ACC112 (cell line): ENCODE measurements at regions not wholly inside any gene's neighbourhood (a gene's known extent, or its start where the extent isn't known, plus 50 kb on each side); places are given as distances from the start of the nearest gene placed in this dataset.

Experiments used
- H2AFZ ChIP-seq: fragments of 200-600 bp; sonication (generic); one replicate; pipeline ENCODE4 v1.6.0; 2017; ENCODE audit warnings: antibody characterized with exemption, low read length; ENCODE audit not compliant: unreplicated experiment
- H3K27ac ChIP-seq: fragments of 200-600 bp; sonication (generic); 2 replicates; pipeline ENCODE4 v1.5.1; 2014; ENCODE audit warnings: low read depth, mild to moderate bottlenecking, antibody characterized with exemption, low read length, moderate library complexity
- H3K27me3 ChIP-seq: fragments of 200-600 bp; sonication (generic); 2 replicates; pipeline ENCODE4 v1.6.1; 2014; ENCODE audit warnings: mild to moderate bottlenecking, antibody characterized with exemption, low read length, moderate library complexity, mixed read lengths; ENCODE audit not compliant: insufficient read depth
- H3K36me3 ChIP-seq: fragments of 200-600 bp; sonication (generic); 2 replicates; pipeline ENCODE4 v1.6.1; 2016; ENCODE audit warnings: mild to moderate bottlenecking, antibody characterized with exemption, low read length, moderate library complexity, mixed read lengths; ENCODE audit not compliant: insufficient read depth
- H3K4me1 ChIP-seq: fragments of 200-600 bp; sonication (generic); one replicate; pipeline ENCODE4 v1.6.1; 2016; ENCODE audit warnings: low read length, mixed read lengths; ENCODE audit not compliant: insufficient read depth, unreplicated experiment, control insufficient read depth
- H3K4me3 ChIP-seq: fragments of 200-600 bp; sonication (generic); 2 replicates; pipeline ENCODE4 v1.5.1; 2014; ENCODE audit warnings: mild to moderate bottlenecking, low read depth, low read length
- H3K79me2 ChIP-seq: fragments of 200-600 bp; sonication (generic); one replicate; pipeline ENCODE4 v1.6.0; 2016; ENCODE audit warnings: low read length; ENCODE audit not compliant: control insufficient read depth, unreplicated experiment, insufficient read depth

- no peak overlapping the region for H2AFZ ChIP-seq
- H3K79me2 ChIP-seq: no peaks in the 10 kb centered on the region
- no peaks in the 10 kb centered on the region for H3K4me1 ChIP-seq
- H3K27ac ChIP-seq: no peak overlapping the region
- H3K36me3 ChIP-seq: no peaks in the 10 kb centered on the region
- no peak overlapping the region for H3K4me3 ChIP-seq
- H3K27me3 ChIP-seq: peaks cover 23% of the 10 kb centered on the region; the same call in 1 of the 2 replicates
Observed at GRCh38 chr6:87922196-87922946, 125.3 kb upstream of the SPACA1 start.

GRCh38 chr6:87921034-87921433 lies 126.6 kb upstream of the SPACA1 start:
- Histone ChIP-seq H3K4me1 (no peaks in the 10 kb centered on the region), H3K27ac (no peak overlapping the region), H3K4me3 (no peak overlapping the region), H2AFZ (no peak overlapping the region), H3K79me2 (no peaks in the 10 kb centered on the region), H3K36me3 (no peaks in the 10 kb centered on the region), H3K27me3 (peaks cover 23% of the 10 kb centered on the region; the same call in 1 of the 2 replicates)

GRCh38 chr6:87920245-87920644 lies 127.4 kb upstream of the SPACA1 start:
- no peak overlapping the region for H2AFZ ChIP-seq
- H3K27me3 ChIP-seq: peaks cover 23% of the 10 kb centered on the region; the same call in 1 of the 2 replicates
- no peak overlapping the region for H3K27ac ChIP-seq
- H3K79me2 ChIP-seq: no peaks in the 10 kb centered on the region
- no peaks in the 10 kb centered on the region for H3K36me3 ChIP-seq
- H3K4me3 ChIP-seq: no peak overlapping the region
- H3K4me1 ChIP-seq: no peaks in the 10 kb centered on the region

- no peaks in the 10 kb centered on the region for H3K36me3 ChIP-seq
- H3K4me3 ChIP-seq: no peak overlapping the region
- H3K4me1 ChIP-seq: no peaks in the 10 kb centered on the region
- H2AFZ ChIP-seq: no peak overlapping the region
- no peak overlapping the region for H3K27ac ChIP-seq
- no peaks in the 10 kb centered on the region for H3K79me2 ChIP-seq
- peaks cover 23% of the 10 kb centered on the region; the same call in 1 of the 2 replicates for H3K27me3 ChIP-seq
Observed at GRCh38 chr6:87919416-87919815, 128.2 kb upstream of the SPACA1 start.

GRCh38 chr6:87919001-87919400 lies 128.6 kb upstream of the SPACA1 start:
- Histone ChIP-seq H3K27me3 (peaks cover 23% of the 10 kb centered on the region; the same call in 1 of the 2 replicates), H3K79me2 (no peaks in the 10 kb centered on the region), H3K36me3 (no peaks in the 10 kb centered on the region), H3K4me3 (no peak overlapping the region), H2AFZ (no peak overlapping the region), H3K4me1 (no peaks in the 10 kb centered on the region), H3K27ac (no peak overlapping the region)

GRCh38 chr6:87918461-87918941 lies 129.1 kb upstream of the SPACA1 start:
- H3K4me1 ChIP-seq: no peaks in the 10 kb centered on the region
- no peak overlapping the region for H3K27ac ChIP-seq
- H3K27me3 ChIP-seq: peaks cover 23% of the 10 kb centered on the region; the same call in 1 of the 2 replicates
- H2AFZ ChIP-seq: no peak overlapping the region
- no peak overlapping the region for H3K4me3 ChIP-seq
- no peaks in the 10 kb centered on the region for H3K36me3 ChIP-seq
- no peaks in the 10 kb centered on the region for H3K79me2 ChIP-seq

GRCh38 chr6:87917886-87918285 lies 129.8 kb upstream of the SPACA1 start:
- H3K27me3 ChIP-seq: peaks cover 23% of the 10 kb centered on the region; the same call in 1 of the 2 replicates
- no peak overlapping the region for H2AFZ ChIP-seq
- H3K4me3 ChIP-seq: no peak overlapping the region
- no peak overlapping the region for H3K27ac ChIP-seq
- no peaks in the 10 kb centered on the region for H3K4me1 ChIP-seq
- no peaks in the 10 kb centered on the region for H3K79me2 ChIP-seq
- no peaks in the 10 kb centered on the region for H3K36me3 ChIP-seq

- no peaks in the 10 kb centered on the region for H3K4me1 ChIP-seq
- no peaks in the 10 kb centered on the region for H3K79me2 ChIP-seq
- H3K27me3 ChIP-seq: peaks cover 22% of the 10 kb centered on the region; the same call in 1 of the 2 replicates
- no peak overlapping the region for H3K4me3 ChIP-seq
- H2AFZ ChIP-seq: no peak overlapping the region
- no peak overlapping the region for H3K27ac ChIP-seq
- no peaks in the 10 kb centered on the region for H3K36me3 ChIP-seq
Observed at GRCh38 chr6:87916446-87916845, 131.2 kb upstream of the SPACA1 start.

- Histone ChIP-seq H3K27me3 (peaks cover 6% of the 10 kb centered on the region; the same call in 1 of the 2 replicates), H3K79me2 (no peaks in the 10 kb centered on the region), H3K4me1 (peaks cover 6% of the 10 kb centered on the region), H3K36me3 (no peaks in the 10 kb centered on the region), H3K4me3 (no peak overlapping the region), H2AFZ (no peak overlapping the region), H3K27ac (no peak overlapping the region)
Observed at GRCh38 chr6:87914637-87915395, 132.8 kb upstream of the SPACA1 start.

- no peak overlapping the region for H3K27ac ChIP-seq
- peak overlapping the region; percentile 19 for H2AFZ ChIP-seq
- peaks cover 13% of the 10 kb centered on the region for H3K4me1 ChIP-seq
- no peaks in the 10 kb centered on the region for H3K36me3 ChIP-seq
- no peaks in the 10 kb centered on the region for H3K79me2 ChIP-seq
- no peaks in the 10 kb centered on the region for H3K27me3 ChIP-seq
- H3K4me3 ChIP-seq: no peak overlapping the region
Observed at GRCh38 chr6:87913974-87914373, 133.7 kb upstream of the SPACA1 start.
